Effector memory CD4-positive, alpha-beta T cell (primary cell): ENCODE measurements at regions not wholly inside any gene's neighbourhood (a gene's known extent, or its start where the extent isn't known, plus 50 kb on each side); places are given as distances from the start of the nearest gene placed in this dataset.

ENCODE experiments used
- DNase-seq, 3 donors: peaks; one replicate each; pipeline ENCODE4 v3.0.0-alpha.2; 2020
- H3K27ac ChIP-seq: 2 replicates; pipeline ENCODE4 v1.7.0; 2013; ENCODE audit warnings: mild to moderate bottlenecking, low read length, moderate library complexity; ENCODE audit not compliant: insufficient read depth, poor library complexity, severe bottlenecking
- H3K27me3 ChIP-seq: replicated peaks from 2 replicates; pipeline ENCODE4 v1.7.0; 2013; ENCODE audit warnings: mild to moderate bottlenecking, low read length; ENCODE audit not compliant: insufficient read depth, control insufficient read depth, poor library complexity, severe bottlenecking
- H3K36me3 ChIP-seq: 2 replicates; pipeline ENCODE4 v1.7.0; 2013; ENCODE audit warnings: mild to moderate bottlenecking, low read length, moderate library complexity; ENCODE audit not compliant: control insufficient read depth, insufficient read depth
- H3K4me1 ChIP-seq: 2 replicates; pipeline ENCODE4 v1.7.0; 2013; ENCODE audit warnings: low read length, mild to moderate bottlenecking; ENCODE audit not compliant: control insufficient read depth, insufficient read depth, poor library complexity, severe bottlenecking
- H3K4me3 ChIP-seq: 2 replicates; pipeline ENCODE4 v1.7.0; 2013; ENCODE audit warnings: low read length, low read depth, mild to moderate bottlenecking; ENCODE audit not compliant: insufficient read depth, poor library complexity, severe bottlenecking
- H3K9me3 ChIP-seq: 2 replicates; pipeline ENCODE4 v1.7.0; 2013; ENCODE audit warnings: mild to moderate bottlenecking, low read length, moderate library complexity; ENCODE audit not compliant: control insufficient read depth

GRCh38 chr11:134712228-134713145, 300.4 kb upstream of the B3GAT1 start:
- Histone ChIP-seq H3K4me3 (no peak overlapping the region), H3K27ac (no peak overlapping the region), H3K9me3 (no peaks in the 10 kb centered on the region), H3K36me3 (no peaks in the 10 kb centered on the region), H3K4me1 (no peaks in the 10 kb centered on the region), H3K27me3 (no peaks in the 10 kb centered on the region)
- DNase-seq, result no peak

DNA sequence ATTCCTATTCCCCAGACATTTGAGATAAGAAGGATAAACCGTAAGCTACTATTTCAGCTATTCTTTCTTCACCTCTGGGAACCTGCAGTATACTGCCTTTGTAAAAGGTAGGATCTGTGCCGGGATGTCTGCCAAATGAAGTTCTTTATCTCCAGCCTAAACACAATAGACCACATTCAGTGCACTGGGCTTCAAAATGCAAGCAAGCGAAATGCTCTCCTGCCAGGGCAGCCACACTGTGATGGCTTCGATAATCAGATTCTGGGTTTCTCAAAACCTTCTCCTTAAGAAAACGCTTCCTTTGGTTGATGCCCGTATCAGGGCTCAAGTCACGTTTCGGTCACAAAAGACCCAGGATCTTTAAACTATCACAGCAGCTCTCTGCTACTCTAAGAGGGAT, 299.5 kb upstream of the B3GAT1 start:
- H3K4me3 ChIP-seq, result no peak overlapping the region
- H3K36me3 ChIP-seq, result no peaks in the 10 kb centered on the region
- H3K27me3 ChIP-seq, result no peaks in the 10 kb centered on the region
- no peak overlapping the region for H3K27ac ChIP-seq
- DNase-seq, result no peak
- H3K9me3 ChIP-seq, result no peaks in the 10 kb centered on the region
- H3K4me1 ChIP-seq, result no peaks in the 10 kb centered on the region

DNA sequence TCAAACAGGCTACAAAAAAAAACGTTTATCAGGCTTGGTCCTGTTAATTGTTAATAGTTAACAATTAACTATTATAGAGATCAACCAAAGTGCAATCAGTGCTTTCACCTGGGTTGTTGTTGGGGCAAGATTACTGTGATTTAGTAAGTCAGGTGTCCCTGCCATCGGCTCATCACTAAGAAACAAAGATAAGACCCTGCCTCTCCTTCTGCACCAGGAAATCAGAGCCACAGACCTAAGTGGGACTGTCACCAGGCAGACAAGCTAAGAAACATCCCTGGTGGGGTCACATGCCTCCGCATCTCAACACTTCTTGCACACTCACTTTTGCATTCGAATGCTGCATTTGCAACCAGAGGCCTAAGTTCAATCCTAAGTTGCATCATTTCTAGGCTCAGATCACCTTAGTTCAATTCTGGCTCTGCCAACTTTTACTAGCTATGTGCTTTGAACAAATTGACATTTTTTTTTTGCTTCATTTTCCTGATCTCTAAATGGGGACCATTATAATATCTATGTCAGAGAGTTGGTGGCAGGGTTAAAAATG, 298.9 kb upstream of the B3GAT1 start:
- no peaks in the 10 kb centered on the region for H3K4me1 ChIP-seq
- H3K4me3 ChIP-seq, result no peak overlapping the region
- no peaks in the 10 kb centered on the region for H3K9me3 ChIP-seq
- DNase-seq, result no peak
- no peak overlapping the region for H3K27ac ChIP-seq
- no peaks in the 10 kb centered on the region for H3K27me3 ChIP-seq
- no peaks in the 10 kb centered on the region for H3K36me3 ChIP-seq

- Histone ChIP-seq H3K4me1 (no peaks in the 10 kb centered on the region), H3K9me3 (no peaks in the 10 kb centered on the region), H3K27me3 (no peaks in the 10 kb centered on the region), H3K27ac (no peak overlapping the region), H3K36me3 (no peaks in the 10 kb centered on the region), H3K4me3 (no peak overlapping the region)
- no peak for DNase-seq
Measured at GRCh38 chr11:134705858-134706257, 293.8 kb upstream of the B3GAT1 start.

DNA sequence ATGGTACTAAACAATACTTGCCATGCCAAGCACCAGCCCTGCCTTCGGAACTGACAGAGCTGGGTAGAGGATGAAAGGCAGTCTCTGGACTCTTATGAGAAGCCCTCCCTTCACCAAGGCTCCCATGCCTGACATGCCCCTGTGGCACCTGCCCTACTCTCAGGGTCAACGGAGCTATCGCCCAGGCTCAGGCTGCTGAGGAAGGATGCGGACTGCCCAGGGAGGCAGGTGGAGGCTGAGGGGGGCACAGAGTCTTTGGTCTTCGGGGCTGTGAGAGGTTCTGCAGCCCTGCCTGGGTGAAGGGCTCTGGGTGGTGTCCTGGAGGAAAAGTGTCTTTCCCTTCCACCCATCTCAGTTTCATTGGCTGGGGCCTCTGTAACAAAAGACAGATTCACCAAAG, 290.8 kb upstream of the B3GAT1 start:
- Histone ChIP-seq H3K27ac (no peak overlapping the region), H3K4me3 (no peak overlapping the region), H3K36me3 (no peaks in the 10 kb centered on the region), H3K9me3 (no peaks in the 10 kb centered on the region), H3K27me3 (no peaks in the 10 kb centered on the region), H3K4me1 (no peaks in the 10 kb centered on the region)
- DNase-seq, result no peak

DNA sequence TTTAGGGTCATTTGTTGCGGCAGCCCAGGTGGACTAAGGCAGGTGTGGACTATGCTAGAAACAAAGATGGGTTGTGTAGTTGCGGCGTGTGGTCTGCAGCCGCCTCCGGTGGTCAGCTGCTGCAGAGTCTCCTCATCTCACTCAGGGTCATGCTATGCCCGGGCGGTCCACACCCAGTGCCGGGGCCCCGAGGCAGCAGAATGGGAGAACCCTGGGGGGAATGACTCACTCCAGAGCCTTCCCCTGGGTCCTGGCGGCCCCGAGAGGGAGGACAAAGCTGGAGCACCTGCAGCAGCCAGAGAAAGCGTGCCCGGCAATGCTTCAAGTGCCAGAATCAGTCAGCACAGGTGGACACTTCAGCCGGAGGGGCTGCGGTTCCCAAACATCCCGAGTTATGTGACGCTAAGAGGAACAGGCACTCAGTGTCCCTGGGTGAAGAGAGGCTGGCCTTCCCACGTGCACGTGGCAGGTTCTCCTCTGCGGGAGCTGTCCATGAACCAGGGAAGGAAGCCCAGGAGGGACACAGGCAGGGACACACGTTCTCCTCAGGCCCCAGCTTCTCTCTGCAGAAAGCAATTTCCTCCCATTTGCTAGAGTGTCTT, 289.6 kb upstream of the B3GAT1 start:
- Histone ChIP-seq H3K4me1 (no peaks in the 10 kb centered on the region), H3K9me3 (no peaks in the 10 kb centered on the region), H3K4me3 (no peak overlapping the region), H3K27me3 (no peaks in the 10 kb centered on the region), H3K27ac (no peak overlapping the region), H3K36me3 (no peaks in the 10 kb centered on the region)
- DNase-seq, result no peak

- Histone ChIP-seq H3K36me3 (no peaks in the 10 kb centered on the region), H3K27ac (no peak overlapping the region), H3K4me1 (no peaks in the 10 kb centered on the region), H3K27me3 (peaks cover under 1% of the 10 kb centered on the region), H3K9me3 (no peaks in the 10 kb centered on the region), H3K4me3 (no peak overlapping the region)
- DNase-seq, result no peak
Measured at GRCh38 chr11:134700101-134700640, 288.1 kb upstream of the B3GAT1 start.

GRCh38 chr11:134696455-134696854, 284.4 kb upstream of the B3GAT1 start:
- H3K9me3 ChIP-seq, result no peaks in the 10 kb centered on the region
- H3K4me1 ChIP-seq, result no peaks in the 10 kb centered on the region
- no peak overlapping the region for H3K27ac ChIP-seq
- no peaks in the 10 kb centered on the region for H3K36me3 ChIP-seq
- H3K4me3 ChIP-seq, result no peak overlapping the region
- H3K27me3 ChIP-seq, result peaks cover 3% of the 10 kb centered on the region
- no peak for DNase-seq

- H3K27me3 ChIP-seq, result peaks cover 9% of the 10 kb centered on the region
- no peaks in the 10 kb centered on the region for H3K9me3 ChIP-seq
- H3K36me3 ChIP-seq, result no peaks in the 10 kb centered on the region
- no peaks in the 10 kb centered on the region for H3K4me1 ChIP-seq
- H3K27ac ChIP-seq, result no peak overlapping the region
- no peak overlapping the region for H3K4me3 ChIP-seq
- DNase-seq, result no peak
Measured at GRCh38 chr11:134691985-134692384, 279.9 kb upstream of the B3GAT1 start.
